ENCODE measurements at regions not wholly inside any gene's neighbourhood (a gene's known extent, or its start where the extent isn't known, plus 50 kb on each side); places are given as distances from the start of the nearest gene placed in this dataset.
"Not testable (repeated sequence)": the region's sequence is repeated elsewhere in the genome, so short reads cannot be mapped to it uniquely, and the experiment has no call there.

- DNase-seq = no peak
Observed at GRCh38 chr20:55937283-55937682, 68.0 kb downstream of the CBLN4 start.

GRCh38 chr20:55936209-55936595 is 69.1 kb downstream of the CBLN4 start:
- DNase-seq = no peak

GRCh38 chr20:55935448-55936208 is 69.7 kb downstream of the CBLN4 start:
- DNase-seq = no peak

GRCh38 chr20:55934146-55934545 is 71.2 kb downstream of the CBLN4 start:
- no peak for DNase-seq

GRCh38 chr20:55930876-55931275 is 74.4 kb downstream of the CBLN4 start:
- not testable (repeated sequence) for DNase-seq

GRCh38 chr20:55928266-55928665 is 77.1 kb downstream of the CBLN4 start:
- DNase-seq = no peak

- DNase-seq = no peak
Observed at GRCh38 chr20:55919956-55920355, 85.4 kb downstream of the CBLN4 start.

- no peak for DNase-seq
Observed at GRCh38 chr20:55919319-55919718, 86.0 kb downstream of the CBLN4 start.

GRCh38 chr20:55918471-55918870 is 86.8 kb downstream of the CBLN4 start:
- no peak for DNase-seq

GRCh38 chr20:55893031-55893430 is 112.3 kb downstream of the CBLN4 start:
- DNase-seq = no peak

- DNase-seq = no peak
Observed at GRCh38 chr20:55888685-55889084, 116.6 kb downstream of the CBLN4 start.

- DNase-seq = no peak
Observed at GRCh38 chr20:55882910-55883309, 122.4 kb downstream of the CBLN4 start.

- DNase-seq = no peak
Observed at GRCh38 chr20:55882286-55882685, 123.0 kb downstream of the CBLN4 start.

- DNase-seq = no peak
Observed at GRCh38 chr20:55881204-55881603, 124.1 kb downstream of the CBLN4 start.

- no peak for DNase-seq
Observed at GRCh38 chr20:55880361-55880760, 125.0 kb downstream of the CBLN4 start.

- no peak for DNase-seq
Observed at GRCh38 chr20:55855052-55855451, 150.3 kb downstream of the CBLN4 start.

- no peak for DNase-seq
Observed at GRCh38 chr20:55830121-55830827, 175.0 kb downstream of the CBLN4 start.

GRCh38 chr20:55805138-55805537 is 200.2 kb downstream of the CBLN4 start:
- no peak for DNase-seq

GRCh38 chr20:55800552-55801245 is 204.6 kb downstream of the CBLN4 start:
- DNase-seq = no peak

GRCh38 chr20:55793986-55794385 is 211.3 kb downstream of the CBLN4 start:
- DNase-seq = no peak

GRCh38 chr20:55792049-55792448 is 213.3 kb downstream of the CBLN4 start:
- DNase-seq = no peak

GRCh38 chr20:55790178-55790577 is 215.1 kb downstream of the CBLN4 start:
- no peak for DNase-seq

- DNase-seq = no peak
Observed at GRCh38 chr20:55784036-55784435, 221.3 kb downstream of the CBLN4 start.

- DNase-seq = no peak
Observed at GRCh38 chr20:55783381-55783780, 221.9 kb downstream of the CBLN4 start.
